ENCODE measurements at regions not wholly inside any gene's neighbourhood (a gene's known extent, or its start where the extent isn't known, plus 50 kb on each side); places are given as distances from the start of the nearest gene placed in this dataset.
"Not testable (repeated sequence)": the region's sequence is repeated elsewhere in the genome, so short reads cannot be mapped to it uniquely, and the experiment has no call there.

- no peak for DNase-seq (ENCODE audit: low read depth in 2 of 2)
Measured at GRCh38 chr1:104933846-104934245, 1184.1 kb downstream of the AMY1C start.

- no peak for DNase-seq (ENCODE audit: low read depth in 2 of 2)
Measured at GRCh38 chr1:104945406-104945805, 1195.7 kb downstream of the AMY1C start.

GRCh38 chr1:104946558-104947210 lies 1197.0 kb downstream of the AMY1C start:
- DNase-seq (ENCODE audit: low read depth in 2 of 2), result no peak

DNA sequence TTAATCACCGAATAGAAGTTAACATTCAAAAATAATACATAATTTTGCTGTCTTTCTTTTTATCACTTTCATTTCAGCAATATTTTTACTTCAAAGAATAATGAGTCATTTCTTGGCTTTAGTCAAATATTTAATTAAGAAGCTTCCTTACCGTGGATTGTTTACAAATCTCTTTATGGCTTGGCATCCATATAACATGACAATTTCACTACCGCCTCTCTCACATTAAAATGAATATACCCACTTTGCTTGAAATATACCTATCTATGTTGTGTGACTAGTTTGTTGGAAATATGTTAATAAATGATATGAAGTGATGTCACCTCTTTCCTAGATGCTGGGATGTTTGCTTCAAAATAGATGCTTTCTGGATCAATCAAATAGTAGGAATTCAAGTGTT lies 1203.9 kb downstream of the AMY1C start:
- DNase-seq (ENCODE audit: low read depth in 2 of 2), result no peak

- no peak for DNase-seq (ENCODE audit: low read depth in 2 of 2)
Measured at GRCh38 chr1:104973516-104973915, 1223.8 kb downstream of the AMY1C start.

DNA sequence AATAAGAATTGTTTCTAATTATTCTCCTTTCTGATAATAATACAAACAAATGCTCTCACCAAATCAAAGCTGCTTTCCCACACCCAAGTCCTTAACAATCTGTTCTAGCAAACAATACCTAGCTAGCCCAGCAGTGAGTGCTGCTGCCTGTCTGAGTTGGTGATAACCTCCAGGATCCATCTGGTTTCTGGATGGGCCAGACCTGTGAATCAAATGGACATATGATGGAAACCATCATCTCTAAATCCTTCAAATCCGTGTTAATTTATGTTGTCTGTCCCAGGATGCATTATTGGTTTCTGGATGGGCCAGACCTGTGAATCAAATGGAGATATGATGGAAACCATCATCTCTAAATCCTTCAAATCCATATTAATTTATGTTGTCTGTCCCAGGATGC lies 1230.0 kb downstream of the AMY1C start:
- DNase-seq (ENCODE audit: low read depth in 2 of 2), result no peak

DNA sequence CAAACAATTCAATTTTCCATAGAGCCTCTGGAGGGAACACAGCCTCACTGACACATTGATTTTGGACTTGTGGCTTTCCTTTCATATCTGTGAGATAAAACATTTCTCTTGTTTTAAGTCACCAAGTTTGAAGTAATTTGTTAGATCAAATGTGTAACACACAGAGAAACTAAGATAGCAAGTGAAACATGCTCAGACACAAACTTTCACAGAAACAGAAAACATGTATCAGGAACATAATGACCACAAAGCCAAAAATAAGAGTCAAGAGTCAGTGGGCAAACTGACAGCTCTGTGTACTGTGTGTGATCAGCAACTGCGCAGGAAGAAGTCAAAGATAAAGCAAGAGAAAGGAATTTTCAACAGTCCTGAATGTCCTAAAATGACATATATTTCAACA lies 1237.5 kb downstream of the AMY1C start:
- DNase-seq (ENCODE audit: low read depth in 2 of 2), result no peak

GRCh38 chr1:104989012-104989411 lies 1239.3 kb downstream of the AMY1C start:
- no peak for DNase-seq (ENCODE audit: low read depth in 2 of 2)

GRCh38 chr1:104991702-104992101 lies 1242.0 kb downstream of the AMY1C start:
- no peak for DNase-seq (ENCODE audit: low read depth in 2 of 2)

DNA sequence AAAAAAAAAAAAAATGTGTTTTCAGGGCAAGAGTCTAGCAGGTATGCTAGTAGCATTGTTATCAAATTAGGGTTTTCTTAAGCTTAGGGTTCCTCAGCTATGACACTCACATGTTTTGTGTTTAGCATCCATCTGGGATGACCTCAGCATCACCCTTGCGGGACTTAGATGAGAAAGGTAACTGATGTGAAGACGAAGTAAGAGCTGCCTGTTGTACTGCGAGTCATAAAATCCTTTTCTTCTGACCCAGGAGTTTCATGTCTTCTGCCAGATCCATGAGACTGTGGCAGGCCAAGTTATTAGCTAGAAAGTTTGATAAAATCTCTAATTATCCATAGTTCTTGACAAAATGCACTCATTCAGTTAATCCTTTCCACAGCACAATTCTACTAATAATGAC lies 1251.1 kb downstream of the AMY1C start:
- DNase-seq (ENCODE audit: low read depth in 2 of 2), result no peak

DNA sequence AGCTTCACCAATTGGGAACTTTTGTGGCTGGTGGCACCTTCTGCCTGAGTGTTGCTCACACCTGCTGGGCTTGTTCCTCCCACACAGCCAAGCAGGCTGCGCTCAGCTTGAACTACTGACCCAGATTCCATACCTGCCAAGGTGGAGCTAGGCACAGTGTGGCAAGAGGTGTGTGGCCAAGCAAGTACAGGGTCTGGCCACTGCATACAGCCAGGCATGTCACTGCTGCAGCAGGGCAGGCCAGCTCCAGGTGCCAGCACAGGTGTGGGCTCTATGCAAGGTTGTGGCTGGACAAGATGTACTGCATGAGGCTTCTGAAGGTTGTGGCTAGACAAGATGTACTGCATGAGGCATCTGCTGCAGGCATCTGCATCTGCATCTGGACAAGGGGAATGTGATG lies 1254.8 kb downstream of the AMY1C start:
- no peak for DNase-seq (ENCODE audit: low read depth in 2 of 2)

DNA sequence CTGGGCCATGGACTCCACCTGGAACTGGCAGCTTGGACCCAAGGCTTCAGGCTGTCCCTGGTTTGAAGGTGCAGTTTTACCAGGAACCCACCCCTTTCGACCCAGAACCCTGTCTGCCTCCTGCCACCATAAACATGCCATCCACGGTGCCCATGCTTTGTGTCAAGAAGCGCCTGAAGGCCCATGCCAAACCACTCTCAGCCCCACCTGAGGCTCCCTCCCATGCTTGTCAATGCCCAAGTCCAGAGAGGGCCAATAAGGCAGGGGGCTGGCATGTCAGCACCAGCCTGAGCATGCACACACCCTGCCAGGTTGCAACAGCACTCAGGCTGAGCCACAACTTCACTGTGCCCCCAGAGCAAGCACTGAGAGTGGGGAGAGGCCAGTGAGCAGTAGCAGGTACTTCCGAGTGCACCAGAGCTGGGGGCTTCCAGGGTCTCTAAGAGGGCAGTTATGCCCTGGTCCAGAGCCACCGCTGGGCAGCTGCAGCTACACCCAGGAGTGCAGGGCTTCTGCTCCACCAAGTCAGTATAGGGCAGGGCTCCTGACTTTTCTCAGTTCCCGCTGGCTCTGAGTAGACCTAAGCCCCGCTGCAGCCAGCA lies 1256.0 kb downstream of the AMY1C start:
- DNase-seq (ENCODE audit: low read depth in 2 of 2), result no peak

DNA sequence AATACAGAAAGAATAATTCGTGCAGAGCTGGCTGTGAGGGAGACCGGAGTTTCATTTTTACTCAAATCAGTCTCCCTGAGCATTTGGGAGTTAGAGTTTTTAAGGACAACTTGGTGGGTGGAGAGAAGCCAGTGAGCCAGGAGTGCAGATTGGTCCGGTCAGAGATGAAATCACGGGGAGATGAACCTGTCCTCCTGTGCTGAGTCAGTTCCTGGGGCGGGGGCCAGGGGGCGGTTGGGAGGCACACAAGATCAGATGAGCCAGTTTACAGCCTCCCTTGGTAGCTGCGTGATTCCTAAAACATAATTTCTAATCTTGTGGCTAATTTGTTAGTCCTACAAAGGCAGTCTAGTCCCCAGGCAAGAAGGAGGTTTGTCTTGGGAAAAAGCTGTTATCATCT lies 1267.9 kb downstream of the AMY1C start:
- no peak for DNase-seq (ENCODE audit: low read depth in 2 of 2)

- no peak for DNase-seq (ENCODE audit: low read depth in 2 of 2)
Measured at GRCh38 chr1:105023719-105024118, 1274.0 kb downstream of the AMY1C start.

DNA sequence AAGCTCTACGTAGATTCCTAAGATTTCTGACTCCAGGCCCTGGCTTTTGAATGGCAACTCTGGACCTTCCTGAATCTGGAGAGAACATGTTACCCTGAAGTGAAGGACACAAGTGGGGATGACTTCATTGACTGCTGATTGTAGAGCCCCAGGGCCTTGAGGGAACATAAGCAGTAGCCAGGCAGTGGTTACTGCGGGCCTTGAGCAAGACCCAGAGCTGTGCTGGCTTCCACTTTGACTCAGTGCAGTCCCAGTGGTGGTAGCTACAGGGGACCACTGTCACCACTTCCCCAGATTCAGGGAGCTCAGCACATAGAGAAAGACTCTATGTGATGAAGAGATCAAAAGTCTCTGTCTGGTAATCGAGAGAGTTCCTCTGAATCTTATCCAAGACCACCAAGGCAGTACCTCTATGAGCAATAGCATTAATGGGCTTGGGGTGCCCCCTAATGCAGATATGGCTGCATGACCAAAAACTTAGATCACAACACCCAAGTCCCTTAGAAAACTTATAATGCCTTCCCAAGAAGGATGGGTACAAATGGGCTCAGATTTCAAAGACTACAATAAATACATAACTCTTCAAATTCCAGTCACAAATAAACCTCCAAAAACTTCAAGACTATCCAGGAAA lies 1278.3 kb downstream of the AMY1C start:
- no peak for DNase-seq (ENCODE audit: low read depth in 2 of 2)

- DNase-seq (ENCODE audit: low read depth in 2 of 2), result peak in 1 of 2 donors; percentile 0
Measured at GRCh38 chr1:105072446-105072845, 1322.7 kb downstream of the AMY1C start.

- DNase-seq (ENCODE audit: low read depth in 2 of 2), result no peak
Measured at GRCh38 chr1:105072850-105073249, 1323.2 kb downstream of the AMY1C start.

DNA sequence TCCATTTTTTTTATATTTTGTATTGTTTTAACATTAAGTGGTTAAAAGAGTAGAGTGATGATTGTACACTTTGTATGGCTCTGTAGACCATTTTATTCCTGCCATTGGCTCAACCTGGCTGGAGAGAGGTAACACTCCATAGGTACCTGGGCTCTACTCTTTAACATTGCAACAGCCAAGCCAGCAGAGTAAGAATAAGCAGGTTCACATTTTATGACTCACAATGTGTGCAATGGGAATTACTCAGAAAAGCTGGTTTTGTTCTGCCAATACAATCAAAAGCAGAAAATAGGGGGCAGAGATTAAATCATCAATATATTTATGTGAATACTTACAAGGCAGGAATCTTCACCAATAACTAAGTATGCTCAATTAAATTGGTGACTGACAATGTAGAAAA lies 1324.0 kb downstream of the AMY1C start:
- no peak for DNase-seq (ENCODE audit: low read depth in 2 of 2)

GRCh38 chr1:105083611-105084010 lies 1333.9 kb downstream of the AMY1C start:
- DNase-seq (ENCODE audit: low read depth in 2 of 2), result no peak

DNA sequence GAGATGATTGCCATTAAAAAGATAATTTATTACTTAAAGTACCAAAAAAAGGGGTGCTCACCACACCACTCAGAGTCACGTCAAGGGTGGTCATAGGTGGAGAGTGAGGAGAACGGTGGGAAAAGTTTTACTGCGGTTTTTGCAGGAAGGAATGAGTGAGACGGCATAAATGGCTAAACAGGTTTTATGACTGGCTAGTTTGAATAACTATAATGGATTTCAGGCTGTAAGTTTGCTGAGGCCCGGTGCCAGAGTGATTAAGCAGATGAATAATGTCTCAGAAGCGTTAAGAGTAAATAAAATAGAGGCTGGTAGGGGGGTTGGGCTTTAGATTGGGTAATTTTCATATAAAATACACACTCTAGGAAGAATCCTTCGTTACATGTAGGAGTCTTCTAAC lies 1337.8 kb downstream of the AMY1C start:
- DNase-seq (ENCODE audit: low read depth in 2 of 2), result no peak

GRCh38 chr1:105088166-105088565 lies 1338.5 kb downstream of the AMY1C start:
- DNase-seq (ENCODE audit: low read depth in 2 of 2), result no peak

DNA sequence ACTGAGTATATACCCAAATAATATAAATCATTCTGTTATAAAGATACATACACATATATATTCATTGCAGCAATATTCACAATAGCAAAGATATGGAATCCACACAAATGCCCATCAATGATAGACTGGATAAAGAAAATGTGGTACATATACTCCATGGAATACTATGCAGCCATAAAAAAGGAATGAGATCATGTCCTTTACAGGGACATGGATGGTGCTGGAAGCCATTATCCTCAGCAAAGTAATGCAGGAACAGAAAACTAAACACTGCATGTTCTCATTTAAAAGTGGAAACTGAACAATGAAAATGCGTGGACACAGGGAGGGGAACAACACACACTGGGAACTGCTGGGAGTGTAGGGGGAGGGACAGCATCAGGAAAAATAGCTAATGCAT lies 1344.2 kb downstream of the AMY1C start:
- not testable (repeated sequence) for DNase-seq (ENCODE audit: low read depth in 2 of 2)

DNA sequence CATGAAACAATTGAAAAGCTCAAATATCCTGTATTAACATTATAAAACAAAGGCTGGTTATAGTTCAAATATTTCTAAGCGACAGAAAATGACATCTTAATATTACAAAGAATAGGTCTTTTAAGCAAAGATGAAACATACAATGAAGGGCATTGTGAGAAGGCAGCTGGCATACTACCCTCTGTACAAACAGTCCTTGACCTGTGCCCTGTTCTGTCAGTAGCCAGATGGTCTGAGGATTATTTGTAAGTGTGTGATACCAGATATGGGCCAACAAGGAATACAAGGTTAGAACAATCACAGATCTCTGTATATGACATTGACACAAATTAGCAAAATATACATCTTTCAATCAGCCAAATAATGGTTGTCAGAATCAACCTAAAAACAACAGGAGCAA lies 1350.4 kb downstream of the AMY1C start:
- DNase-seq (ENCODE audit: low read depth in 2 of 2), result no peak
